ENCODE measurements at regions not wholly inside any gene's neighbourhood (a gene's known extent, or its start where the extent isn't known, plus 50 kb on each side); places are given as distances from the start of the nearest gene placed in this dataset.

- TF ChIP-seq POLR2AphosphoS5 (IDR thresholded peaks at IDR 0.05; ENCODE audit: low read depth, low read length) = no peak
- no peak for TF ChIP-seq TAF1 (IDR thresholded peaks at IDR 0.05; ENCODE audit: borderline replicate concordance, low read depth, low read length)
- TF ChIP-seq POLR2A (IDR thresholded peaks at IDR 0.05; ENCODE audit: low read depth, low read length) = no peak
Measured at GRCh38 chr15:35247150-35247549, 162.1 kb upstream of the NANOGP8 start.

All from GM12892 (cell line).